Gastroesophageal sphincter (tissue), 3 donors: ENCODE measurements at regions not wholly inside any gene's neighbourhood (a gene's known extent, or its start where the extent isn't known, plus 50 kb on each side); places are given as distances from the start of the nearest gene placed in this dataset.
"Not testable (repeated sequence)": the region's sequence is repeated elsewhere in the genome, so short reads cannot be mapped to it uniquely, and the experiment has no call there.

Source experiments
- CTCF ChIP-seq, 4 experiments: fragments of 200-600 bp in 2 of 4; fragments of 450-650 bp in 2 of 4; sonication (generic) in 1 of 4; IDR thresholded peaks; one replicate each; pipeline ENCODE4 v1.5.1; 2017 to 2019; ENCODE audit warnings: antibody characterized with exemption in 4 of 4, mild to moderate bottlenecking in 2 of 4, moderate library complexity in 2 of 4
- EP300 ChIP-seq: sonication (generic); formaldehyde crosslinking; IDR thresholded peaks from one replicate; pipeline ENCODE4 v1.6.1; 2017; ENCODE audit warnings: antibody characterized with exemption, mild to moderate bottlenecking
- POLR2A ChIP-seq, 2 donors: fragments of 450-650 bp; IDR thresholded peaks; one replicate each; pipeline ENCODE4 v1.6.1; 2017; ENCODE audit warnings: antibody characterized with exemption in 2 of 2, mild to moderate bottlenecking in 2 of 2, moderate library complexity in 1 of 2
- POLR2AphosphoS5 ChIP-seq: sonication (generic); formaldehyde crosslinking; IDR thresholded peaks from one replicate; pipeline ENCODE4 v1.6.1; 2017; ENCODE audit warnings: antibody characterized with exemption

DNA sequence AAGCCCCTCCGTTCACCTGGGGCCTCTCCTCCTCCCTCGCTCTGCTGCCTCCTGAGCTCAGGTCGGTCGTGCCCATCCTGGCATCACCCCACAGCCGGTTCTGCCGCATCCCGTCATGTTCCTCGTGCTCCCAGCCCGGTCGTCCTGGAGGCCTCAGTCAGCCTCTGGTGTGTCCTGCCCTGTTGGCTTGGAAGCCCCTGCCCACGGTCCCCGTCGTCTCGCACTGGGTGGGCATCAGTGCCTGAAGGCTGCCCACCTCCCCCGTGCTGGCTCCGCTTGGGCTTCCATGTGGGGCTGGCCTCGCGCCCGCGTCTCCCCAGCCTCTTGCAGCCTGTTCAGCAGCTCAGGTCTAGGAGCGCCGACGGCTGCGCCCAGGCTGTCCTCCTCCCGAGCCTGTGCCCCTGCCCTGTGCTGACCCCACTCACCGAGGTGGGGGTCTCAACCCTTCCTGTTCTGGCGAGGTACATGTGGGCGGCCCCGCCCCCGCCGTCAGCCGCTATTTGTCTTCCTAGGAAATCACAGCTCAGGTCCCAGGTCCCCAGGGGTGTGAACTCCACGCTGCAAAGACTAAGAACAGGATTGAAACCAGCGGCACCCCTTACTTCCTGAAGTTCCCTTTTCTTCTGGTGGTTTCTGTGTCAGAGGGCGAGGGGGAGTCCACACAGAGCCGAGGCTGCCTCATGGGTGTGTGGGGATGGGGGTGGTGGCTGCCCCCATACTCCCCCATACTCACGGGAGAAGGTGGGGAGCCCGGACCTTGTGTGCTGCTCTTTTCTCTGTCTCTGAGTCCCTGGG, 102.9 kb downstream of the TMEM121 start:
- not testable (repeated sequence) for TF ChIP-seq CTCF (IDR thresholded peaks at IDR 0.05); EP300; POLR2AphosphoS5; POLR2A (IDR thresholded peaks at IDR 0.05)
